ENCODE measurements at regions not wholly inside any gene's neighbourhood (a gene's known extent, or its start where the extent isn't known, plus 50 kb on each side); places are given as distances from the start of the nearest gene placed in this dataset.
"Not testable (repeated sequence)": the region's sequence is repeated elsewhere in the genome, so short reads cannot be mapped to it uniquely, and the experiment has no call there.

DNA sequence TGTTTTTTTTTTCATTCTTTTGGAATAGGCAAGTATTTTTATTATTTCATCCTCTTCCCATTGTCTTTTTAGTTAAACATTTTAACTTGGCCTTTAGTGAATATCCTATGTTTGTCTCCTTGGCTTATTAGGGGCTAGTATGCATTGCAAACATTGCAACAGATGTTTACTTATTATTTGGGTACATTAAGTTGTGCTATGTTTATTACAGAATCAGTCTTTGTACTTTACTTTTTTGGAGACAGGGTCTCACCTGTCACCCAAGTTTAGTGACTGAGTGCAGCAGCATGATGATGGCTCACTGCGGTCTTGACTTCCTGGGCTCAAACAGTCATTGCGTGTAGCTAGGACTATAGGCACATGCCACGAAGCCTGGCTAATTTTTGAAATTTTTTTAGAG is 51.1 kb upstream of the NUDT6 start:
- no peak for DNase-seq

DNA sequence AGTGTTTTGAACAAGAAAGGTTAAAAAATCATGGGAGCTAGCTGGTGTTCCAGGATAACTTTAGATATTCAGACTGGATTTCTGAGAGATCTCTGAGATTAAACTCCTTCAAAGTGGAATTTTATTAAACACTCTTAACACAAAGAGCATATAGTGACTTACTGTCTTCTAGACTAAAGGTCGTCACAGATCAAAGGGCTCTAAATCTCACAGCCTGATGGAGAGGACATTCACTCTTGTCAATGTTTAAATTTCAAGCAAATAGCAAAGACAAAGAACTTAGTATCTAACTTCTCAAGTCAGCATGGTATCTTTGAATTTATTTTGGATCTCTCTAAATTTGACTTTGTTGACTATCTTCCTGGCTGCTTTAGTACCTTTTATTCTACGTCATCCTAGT is 53.7 kb upstream of the NUDT6 start:
- no peak for DNase-seq

DNA sequence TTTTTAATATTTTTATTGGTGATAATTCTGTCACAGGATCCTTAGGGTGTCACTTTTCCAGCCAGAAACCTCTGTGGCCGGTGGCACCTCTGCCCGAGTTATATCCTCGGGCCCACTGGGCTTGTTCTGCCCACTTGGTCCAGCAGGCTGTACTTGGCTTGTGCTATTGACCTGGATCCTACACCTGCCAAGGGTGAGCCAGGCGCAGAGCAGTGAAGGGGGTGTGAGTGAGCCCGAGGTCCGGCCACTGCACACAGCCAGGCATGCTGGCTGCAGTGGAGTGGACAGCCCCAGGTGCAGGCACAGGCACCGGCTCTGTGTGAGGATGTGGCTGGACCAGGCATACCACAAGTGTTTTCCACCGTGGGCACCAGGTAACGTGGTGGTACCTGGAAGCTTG is 54.7 kb upstream of the NUDT6 start:
- DNase-seq: no peak

DNA sequence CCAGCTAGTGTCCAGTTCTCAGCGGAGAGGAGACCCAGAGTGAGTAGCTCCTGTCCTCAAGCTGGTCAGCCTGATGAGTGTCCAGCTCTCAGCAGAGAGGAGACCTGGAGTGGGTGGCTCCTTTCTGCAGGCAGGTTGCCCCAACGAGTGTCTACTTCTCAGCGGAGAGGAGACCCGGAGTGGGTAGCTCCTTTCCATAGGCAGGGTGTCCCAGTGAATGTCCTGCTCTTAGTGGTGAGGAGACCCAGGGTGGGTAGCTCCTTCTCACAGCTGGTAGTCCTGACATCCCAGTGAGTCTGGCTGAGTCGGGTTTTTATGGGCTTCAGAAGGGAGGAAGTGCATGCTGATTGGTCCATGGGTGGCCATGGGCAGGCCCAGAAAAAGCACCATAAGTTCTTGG is 55.7 kb upstream of the NUDT6 start:
- no peak for DNase-seq

DNA sequence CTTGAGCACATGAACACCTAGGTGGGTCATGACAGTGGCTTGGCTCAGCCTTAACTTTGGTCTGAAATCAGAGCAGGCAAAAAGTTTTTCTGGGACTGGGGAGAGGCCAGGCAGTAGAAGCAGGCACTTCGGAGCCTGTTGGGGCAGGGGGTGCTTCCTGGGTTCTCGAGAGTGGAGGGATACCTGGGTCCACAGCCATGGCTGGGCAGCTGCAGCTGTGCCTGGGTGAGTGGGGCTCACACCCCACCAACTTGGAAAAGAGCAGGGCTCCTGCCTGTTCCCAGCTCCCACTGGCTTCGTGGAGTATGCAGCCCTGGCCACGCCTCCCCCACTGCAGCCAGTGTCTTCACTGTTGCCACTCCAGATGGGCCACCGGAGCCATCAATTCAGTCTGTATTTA is 56.4 kb upstream of the NUDT6 start:
- DNase-seq: no peak

DNA sequence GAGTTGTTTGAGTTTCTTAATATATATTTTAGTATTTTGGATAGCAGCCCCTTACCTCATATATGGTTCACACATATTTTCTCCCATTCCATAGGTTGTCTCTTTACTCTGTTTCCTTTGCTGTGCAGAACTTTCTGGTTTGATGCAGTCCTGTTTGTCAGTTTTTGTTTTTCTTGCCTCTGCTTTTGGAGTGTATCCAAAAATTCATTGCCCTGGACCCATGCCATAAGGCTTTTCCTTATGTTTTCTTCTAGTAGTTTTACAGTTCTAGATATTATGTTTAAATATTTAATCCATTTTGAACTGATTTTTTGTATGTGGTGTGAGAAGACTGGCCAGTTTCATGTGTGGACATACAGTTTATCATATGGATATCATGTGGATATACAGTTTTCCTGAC is 58.5 kb upstream of the NUDT6 start:
- no peak for DNase-seq

DNA sequence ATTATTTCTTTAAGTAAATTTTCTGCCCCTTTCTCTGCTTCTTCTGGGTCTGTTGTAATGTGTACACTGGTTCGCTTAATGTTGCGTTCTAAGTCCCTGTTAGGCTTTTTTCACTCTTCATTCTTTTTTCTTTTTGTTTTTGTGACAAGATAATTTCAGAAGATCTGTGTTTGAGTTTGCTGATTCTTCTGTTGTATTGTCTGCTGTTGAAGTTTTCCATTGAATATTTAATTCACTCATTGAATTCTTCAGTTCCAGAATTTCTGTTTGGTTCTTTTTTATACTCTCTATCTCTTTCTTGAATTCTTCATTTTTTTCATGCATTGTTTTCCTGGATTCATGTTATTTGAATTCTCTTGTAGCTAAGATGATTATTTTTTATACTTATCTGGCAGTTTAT is 66.3 kb upstream of the NUDT6 start:
- no peak for DNase-seq

DNA sequence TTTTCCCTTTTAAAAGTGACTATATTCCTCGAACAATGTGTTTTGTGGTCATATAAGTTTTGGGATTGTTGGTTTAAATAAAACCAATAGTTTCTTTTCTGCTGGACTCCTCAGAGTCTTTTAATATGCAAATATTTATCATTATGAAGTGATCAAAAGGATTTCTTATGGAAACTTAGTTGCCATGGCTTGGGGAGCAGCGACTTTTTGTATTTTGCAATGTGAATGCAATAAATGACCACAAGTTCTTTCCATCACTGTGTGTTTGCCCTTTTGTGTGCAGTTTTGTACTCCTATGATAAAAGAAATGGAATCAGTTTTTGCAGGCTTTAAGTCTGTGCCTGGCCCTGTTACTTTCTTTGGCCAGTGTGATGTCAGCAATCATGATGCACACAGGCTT is 68.5 kb upstream of the NUDT6 start:
- no peak for DNase-seq

DNA sequence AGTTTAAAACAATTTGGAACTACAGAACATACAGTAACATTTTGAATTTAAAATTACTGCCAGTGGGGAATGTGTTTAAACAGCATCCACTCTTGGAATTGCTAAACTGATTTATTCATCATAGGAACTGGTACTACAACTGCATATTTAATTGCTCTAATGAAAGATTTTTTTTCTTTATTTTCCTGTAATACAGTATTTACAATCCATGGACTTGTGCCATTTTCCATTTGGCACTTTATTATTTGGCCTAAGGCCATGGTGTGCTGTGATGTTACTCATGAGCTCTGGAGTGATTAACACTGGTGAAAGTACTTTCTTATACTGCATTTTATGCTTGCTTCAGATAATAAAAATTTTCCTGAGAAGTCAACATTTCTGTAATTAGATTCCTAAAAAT is 69.7 kb upstream of the NUDT6 start:
- DNase-seq: no peak

DNA sequence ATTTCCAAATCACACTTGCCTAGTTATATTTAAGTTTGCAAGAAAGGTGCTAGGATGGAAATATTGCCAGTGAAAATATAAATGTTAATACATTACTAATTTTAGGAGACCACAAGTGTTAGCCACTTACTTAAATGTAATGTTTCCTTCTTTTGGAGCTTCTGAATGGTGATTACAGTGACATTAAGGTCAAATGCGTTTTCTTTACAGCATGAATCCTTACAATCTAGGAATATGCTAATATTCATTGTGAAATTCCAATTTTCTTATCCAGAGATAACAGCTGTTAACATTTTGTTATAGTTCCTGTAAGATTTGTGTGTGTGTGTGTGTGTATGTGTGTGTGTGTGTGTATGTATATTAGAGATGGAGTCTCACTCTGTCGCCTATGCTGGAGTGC is 70.2 kb upstream of the NUDT6 start:
- DNase-seq: no peak

DNA sequence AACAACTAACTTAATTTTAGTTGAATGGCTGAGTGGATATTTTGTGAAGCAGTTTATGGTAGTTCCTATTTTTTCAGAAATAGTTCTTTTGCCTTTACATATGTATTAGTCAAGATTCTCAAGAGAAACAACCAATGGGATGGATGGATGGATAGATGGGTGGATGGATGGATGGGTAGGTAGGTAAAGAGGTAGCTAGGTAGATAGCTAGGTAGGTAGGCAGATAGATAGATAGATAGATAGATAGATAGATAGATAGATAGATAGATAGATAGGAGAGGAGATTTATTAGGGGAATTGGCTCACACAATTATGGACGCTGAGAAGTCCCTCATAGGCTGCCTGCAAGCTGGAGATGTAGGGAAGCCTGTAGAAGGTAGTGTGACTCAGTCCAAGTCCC is 74.0 kb upstream of the NUDT6 start:
- no peak for DNase-seq

DNA sequence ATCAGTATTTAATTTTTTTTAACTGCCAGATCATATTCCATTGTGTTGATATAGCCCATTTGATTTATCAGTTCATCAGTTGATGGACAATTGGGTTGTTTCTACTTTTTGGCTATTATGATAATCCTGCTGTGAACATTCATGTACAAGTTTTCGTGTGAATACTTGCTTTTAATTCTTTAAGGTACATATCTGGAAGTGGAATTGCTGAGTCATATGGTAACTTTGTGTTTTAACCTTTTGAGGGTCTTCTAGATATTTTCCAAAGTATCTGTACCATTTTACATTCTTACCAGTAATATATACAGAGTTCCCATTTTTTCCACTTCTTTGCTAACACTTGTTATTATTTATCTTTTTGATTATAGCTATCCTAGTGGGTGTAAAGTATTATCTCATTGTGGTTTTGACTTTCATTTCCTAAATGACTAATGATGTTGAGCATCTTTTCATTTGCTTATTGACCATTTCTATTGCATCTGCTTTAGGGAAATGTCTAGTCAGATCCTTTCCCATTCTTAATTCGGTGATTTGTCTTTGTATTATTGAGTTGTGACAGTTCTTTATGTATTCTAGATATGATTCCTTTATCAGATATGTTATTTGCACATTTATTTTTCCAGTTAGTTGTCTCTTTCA is 75.2 kb upstream of the NUDT6 start:
- no peak for DNase-seq

DNA sequence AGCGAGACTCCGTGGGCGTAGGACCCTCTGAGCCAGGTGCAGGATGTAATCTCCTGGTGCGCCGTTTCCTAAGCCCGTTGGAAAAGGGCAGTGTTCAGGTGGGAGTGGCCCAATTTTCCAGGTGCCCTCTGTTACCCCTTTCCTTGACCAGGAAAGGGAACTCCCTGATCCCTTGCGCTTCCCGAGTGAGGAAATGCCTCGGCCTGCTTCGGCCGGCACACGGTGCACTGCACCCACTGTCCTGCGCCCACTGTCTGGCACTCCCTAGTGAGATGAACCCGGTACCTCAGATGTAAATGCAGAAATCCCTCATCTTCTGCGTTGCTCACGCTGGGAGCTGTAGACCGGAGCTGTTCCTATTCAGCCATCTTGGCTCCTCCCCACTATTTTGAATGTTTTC is 81.7 kb upstream of the NUDT6 start:
- DNase-seq: not testable (repeated sequence)

DNA sequence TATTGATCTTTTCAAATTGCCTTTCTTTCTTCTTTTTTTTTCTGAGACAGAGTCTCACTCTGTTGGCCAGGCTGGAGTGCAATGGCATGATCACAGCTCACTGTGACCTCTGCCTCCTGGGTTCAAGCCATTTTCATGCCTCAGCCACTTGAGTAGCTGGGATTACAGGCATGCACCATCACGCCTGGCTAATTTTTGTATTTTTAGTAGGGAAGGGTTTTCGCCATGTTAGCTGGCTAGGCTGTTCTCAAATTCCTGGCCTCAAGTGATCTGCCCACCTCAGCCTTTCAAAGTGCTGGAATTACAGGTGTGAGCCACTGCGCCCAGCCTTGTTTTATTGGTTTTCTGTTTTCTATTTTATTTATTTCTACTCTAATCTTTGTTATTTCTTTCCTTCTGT is 82.7 kb upstream of the NUDT6 start:
- not testable (repeated sequence) for DNase-seq

DNA sequence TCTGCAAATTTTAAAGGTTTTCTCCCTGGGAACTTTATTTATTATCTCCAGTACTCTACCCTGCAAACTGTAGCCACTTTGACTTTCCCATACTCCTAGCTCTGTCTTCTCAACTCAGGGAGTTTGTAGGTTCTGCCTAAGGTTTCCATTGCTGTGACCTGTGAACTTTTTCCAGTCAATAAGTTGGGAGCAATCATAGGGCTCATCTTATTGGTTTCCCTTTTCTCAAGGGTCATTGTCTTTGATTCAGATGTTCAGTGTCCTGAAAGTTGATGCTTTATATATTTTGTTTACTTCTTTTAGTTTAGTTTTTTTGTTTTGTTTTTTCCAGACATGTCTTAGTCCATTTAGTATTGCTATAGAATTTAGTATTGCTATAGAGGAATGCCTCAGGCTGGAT is 85.3 kb upstream of the NUDT6 start:
- no peak for DNase-seq

DNA sequence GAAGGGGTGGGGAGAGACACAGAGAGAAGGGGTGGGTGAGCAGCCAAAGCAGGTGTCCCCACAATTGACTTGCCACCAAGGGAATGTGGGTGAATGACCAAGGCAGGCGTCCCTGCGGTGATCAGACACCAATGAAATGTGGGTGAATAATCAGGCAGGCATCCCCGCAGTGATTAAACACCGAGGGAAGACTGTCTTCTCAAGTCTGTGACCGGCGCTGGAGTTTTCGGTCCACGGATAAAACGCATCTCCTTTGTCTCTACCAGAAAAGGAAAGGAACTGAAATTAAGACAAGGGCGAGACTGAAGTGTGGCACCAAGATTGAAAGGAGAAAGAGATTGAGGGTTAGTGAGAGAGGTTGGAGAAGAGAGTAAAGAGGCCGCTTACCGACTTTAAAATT is 90.0 kb upstream of the NUDT6 start:
- not testable (repeated sequence) for DNase-seq

DNA sequence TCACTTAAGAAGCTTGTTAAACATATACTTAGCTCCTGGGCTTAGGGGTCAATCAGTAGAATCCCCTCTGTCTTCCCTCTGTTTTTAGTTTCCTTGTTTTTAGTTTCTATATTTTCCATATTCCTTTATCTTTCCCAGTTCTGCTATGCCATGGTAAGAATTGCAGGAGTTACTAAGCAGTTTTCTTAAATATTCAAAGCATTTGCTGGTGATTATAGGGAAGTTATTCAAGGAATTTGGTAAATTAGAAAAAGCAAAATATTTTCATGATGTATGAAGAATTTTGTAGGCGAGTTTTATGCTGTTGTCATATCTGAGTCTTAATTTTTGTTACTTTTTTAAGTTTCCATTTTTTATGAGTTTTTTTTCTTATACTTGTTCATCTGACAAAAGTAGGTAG is 91.6 kb upstream of the NUDT6 start:
- DNase-seq: no peak

DNA sequence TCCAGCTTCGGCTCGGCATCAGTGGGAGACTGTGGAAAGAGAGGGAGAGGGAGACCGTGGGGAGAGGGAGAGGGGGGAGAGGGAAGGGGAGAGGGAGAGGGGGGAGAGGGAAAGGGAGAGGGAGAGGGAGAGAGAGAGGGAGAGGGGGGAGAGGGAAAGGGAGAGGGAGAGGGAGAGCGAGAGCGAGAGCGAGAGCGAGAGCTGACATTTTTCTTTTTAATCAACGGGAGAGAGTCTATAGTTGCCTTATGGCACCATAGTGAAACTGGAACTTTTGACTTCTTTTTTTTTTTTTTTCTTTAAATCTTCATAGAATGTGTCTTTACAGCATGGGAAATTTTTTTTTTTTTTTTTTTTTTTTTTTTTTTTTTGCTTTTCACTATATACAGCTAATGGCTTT is 94.7 kb upstream of the NUDT6 start:
- no peak for DNase-seq

DNA sequence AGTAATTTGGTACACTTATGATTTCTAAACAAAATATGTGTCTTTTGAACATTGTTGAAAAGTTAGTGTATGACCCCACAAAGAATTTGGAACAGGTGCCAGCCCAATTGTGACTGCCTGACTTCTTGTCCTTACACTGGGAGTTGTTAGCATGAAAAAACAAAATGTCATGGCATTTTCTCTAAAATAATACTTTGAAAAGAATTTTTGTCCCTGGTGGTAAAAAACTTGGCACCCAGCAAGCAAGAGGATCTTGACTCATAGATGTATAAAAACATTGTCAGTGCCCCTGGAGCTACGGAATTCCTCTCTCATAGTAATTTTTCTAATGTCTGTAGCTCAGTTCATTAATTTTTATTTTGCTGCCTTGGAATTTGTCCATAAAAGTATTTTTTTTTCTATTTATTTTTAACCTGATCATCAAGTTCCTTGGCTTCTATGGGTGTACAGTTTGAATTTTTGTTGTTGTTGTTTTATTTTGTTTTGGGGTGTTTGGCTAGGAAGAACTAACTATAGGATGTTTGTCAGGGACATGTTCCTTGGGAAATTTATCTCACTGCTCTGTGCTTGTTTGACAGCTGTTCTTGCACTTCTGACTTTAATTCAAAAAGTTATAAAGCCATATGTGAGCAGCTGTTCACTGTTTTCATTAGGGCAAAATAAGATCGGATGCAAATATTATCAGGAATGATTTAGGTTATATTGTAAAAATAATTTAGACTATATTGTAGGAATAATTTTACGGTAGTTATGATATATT is 95.4 kb upstream of the NUDT6 start:
- DNase-seq: no peak

DNA sequence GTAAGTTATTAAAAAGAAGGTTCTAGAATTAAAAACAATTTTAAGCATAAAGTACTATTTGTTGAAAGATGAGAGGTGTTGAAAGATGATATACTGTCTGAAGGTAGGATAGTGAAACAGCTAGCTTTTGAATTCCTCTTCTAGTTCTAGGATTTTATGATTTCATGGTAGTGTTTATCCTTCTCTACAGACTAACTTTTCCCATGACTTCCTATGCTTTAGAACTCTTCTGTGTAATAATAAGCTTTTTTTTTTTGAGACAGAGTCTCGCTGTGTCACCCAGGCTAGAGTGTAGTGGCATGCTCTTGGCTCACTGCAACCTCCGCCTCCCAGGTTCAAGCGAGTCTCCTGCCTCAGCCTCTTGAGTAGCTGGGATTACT is 96.0 kb upstream of the NUDT6 start:
- no peak for DNase-seq

DNA sequence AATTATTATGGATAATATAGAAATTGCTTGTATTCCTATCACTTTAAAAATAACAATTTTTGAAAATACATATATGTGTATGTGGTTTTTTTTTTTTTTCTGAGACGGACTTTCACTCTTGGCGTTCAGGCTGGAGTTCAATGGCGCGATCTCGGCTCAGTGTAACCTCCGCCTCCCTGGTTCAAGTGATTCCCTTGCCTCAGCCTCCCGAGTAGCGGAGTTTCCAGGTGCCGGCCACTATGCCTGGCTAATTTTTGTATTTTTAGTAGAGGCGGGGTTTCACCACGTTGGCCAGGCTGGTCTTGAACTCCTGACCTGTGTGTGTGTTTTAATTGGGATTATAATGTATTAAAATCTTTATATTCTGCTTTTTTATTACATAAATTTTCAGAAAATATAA is 97.9 kb upstream of the NUDT6 start:
- no peak for DNase-seq

DNA sequence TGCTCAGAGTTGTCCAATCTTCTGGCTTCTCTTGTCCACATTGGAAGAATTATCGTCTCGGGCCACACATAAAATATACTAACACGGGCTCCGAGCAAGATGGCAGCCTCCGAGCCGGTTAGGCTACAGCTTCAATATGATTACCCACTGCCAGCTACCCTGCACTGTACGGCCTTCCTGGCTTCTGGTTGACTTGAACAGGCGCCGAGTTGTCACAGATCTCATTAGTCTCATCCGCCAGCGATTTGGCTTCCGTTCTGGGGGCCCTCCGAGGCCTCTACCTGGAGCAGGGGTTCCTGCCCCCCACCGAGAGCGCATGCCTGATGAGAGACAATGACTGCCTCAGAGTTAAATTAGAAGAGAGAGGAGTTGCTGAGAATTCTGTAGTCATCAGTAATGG is 101.2 kb upstream of the NUDT6 start:
- no peak for DNase-seq

DNA sequence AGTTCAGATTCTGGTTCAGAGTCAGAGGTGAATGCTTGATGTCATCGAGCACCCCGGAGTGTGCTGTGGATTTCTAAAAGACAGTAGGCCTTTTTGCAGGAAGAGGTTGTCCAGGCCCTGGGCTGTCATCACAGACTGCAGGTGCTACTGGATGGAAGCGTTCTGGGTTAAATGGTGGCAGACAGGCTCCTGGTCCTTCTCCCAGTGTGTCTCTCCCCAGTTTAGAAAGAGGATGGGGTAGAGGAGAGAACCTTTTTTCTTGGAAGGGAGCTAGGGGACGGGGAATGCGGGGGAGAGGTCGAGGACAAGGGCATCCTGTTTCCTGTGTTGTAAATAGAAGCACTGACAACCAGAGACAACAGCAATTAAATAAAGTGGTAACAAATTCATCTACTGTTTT is 102.3 kb upstream of the NUDT6 start:
- DNase-seq: no peak

DNA sequence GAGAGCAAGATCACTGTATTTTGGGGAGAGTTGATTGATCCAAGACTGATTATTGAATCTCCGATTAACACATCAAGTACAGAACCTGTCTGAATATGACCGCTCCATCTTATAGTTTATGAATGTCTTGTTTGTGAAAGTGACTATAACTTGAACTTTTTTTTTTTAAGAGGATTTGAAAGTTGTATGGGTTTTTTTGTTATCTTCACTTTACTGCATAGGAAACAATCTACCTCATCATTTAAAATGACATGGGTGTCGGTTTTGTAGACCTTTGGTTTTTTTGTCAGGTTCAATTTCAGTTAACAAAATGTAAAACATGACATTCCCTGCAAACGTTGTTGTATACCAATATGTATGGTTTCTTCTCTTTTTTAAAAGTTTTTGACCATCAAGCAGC is 103.0 kb upstream of the NUDT6 start:
- no peak for DNase-seq

DNA sequence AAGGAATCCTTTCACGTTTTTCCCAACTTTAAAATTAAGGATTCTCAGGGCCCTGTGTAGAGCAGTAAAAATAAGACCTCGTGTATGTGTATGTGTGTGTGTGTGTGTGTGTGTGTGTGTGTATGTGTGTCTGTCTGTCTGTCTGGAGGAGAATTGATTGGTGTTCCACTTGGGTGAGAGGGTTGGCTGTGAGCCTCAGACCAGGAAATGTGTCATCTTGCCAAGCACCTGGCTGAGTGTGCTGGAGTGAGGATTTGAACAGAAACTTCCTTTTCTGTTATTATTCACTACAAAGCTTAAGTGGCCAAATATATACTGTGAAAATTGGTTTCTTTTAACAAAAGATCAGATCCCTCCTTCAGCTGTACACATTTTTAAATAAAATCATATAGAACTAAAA is 103.6 kb upstream of the NUDT6 start:
- peak; percentile 1 for DNase-seq
